Chondrocyte (in vitro differentiated cells): ENCODE measurements at regions not wholly inside any gene's neighbourhood (a gene's known extent, or its start where the extent isn't known, plus 50 kb on each side); places are given as distances from the start of the nearest gene placed in this dataset.

Source experiments
- DNase-seq: peaks from one replicate; pipeline ENCODE4 v3.0.0; 2021; ENCODE audit warnings: mixed read lengths, low spot score
- H3K27ac Mint-ChIP-seq: one replicate; pipeline ENCODE4 v1.8.0; 2021; ENCODE audit warnings: mild to moderate bottlenecking, moderate library complexity, mixed read lengths; ENCODE audit not compliant: unreplicated experiment
- H3K27me3 Mint-ChIP-seq: 2 replicates; pipeline ENCODE4 v1.8.0; 2021; ENCODE audit warnings: low read depth, mixed read lengths
- H3K36me3 Mint-ChIP-seq: 2 replicates; pipeline ENCODE4 v1.8.0; 2021; ENCODE audit warnings: low read depth, mixed read lengths
- H3K4me1 Mint-ChIP-seq: 2 replicates; pipeline ENCODE4 v1.8.0; 2021; ENCODE audit warnings: low read depth, mild to moderate bottlenecking, mixed read lengths
- H3K4me3 Mint-ChIP-seq: one replicate; pipeline ENCODE4 v1.8.0; 2021; ENCODE audit warnings: mild to moderate bottlenecking, moderate library complexity, mixed read lengths; ENCODE audit not compliant: unreplicated experiment
- H3K9me3 Mint-ChIP-seq: 2 replicates; pipeline ENCODE4 v1.8.0; 2021; ENCODE audit warnings: low read depth, mixed read lengths
- CTCF ChIP-seq: fragments of 200-600 bp; sonication (generic); IDR thresholded peaks from 2 replicates; pipeline ENCODE4 v1.5.0; 2021; ENCODE audit warnings: antibody characterized with exemption, mild to moderate bottlenecking, moderate library complexity

DNA sequence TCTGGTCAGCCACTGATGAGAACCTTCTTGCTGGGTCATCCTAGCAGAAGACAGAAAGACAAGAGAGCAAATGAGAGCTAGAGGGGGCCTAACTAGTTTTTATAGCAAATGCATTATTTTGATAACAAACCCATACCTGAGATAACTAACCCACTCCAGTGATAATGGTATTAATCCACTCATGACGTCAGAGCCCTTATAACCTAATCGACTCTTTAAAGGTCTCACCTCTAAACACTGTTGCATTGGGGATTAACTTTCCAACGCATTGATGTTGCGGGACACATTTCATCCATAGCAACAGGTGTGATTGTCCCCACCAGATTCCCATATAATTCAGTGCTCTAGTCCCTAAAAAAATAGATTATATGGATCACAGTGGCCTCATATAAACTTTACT, 312.1 kb downstream of the HTR1B start:
- H3K36me3 Mint-ChIP-seq: no peaks in the 10 kb centered on the region

DNA sequence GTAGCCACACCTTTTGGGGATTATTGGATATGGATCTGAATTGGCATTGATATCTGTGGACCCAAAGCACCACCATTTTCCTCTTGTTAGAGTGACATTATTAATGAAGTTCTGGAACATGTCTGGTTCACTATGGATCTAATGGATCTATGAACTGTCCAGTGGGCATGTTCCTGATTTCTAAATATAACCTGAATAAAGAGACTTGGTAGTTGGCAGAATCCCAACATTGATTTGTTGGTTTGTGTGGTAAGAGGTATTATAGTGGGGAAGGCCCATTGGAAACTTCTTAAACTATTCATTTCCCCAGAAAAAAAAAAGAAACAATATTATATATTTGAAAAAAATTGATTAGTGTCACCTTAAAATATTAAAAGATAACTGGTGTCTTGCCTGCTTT, 312.6 kb downstream of the HTR1B start:
- no peak overlapping the region for H3K27ac Mint-ChIP-seq
- peaks cover 8% of the 10 kb centered on the region for H3K27me3 Mint-ChIP-seq
- H3K36me3 Mint-ChIP-seq: no peaks in the 10 kb centered on the region
- H3K4me3 Mint-ChIP-seq: no peak overlapping the region
- DNase-seq: no peak
- no peak for TF ChIP-seq CTCF
- H3K4me1 Mint-ChIP-seq: no peaks in the 10 kb centered on the region
- peaks cover 2% of the 10 kb centered on the region for H3K9me3 Mint-ChIP-seq

More for the DNA sequence above, 312.1 kb downstream of the HTR1B start:
- Mint-ChIP-seq H3K9me3 (peaks cover 2% of the 10 kb centered on the region), H3K27me3 (peaks cover 10% of the 10 kb centered on the region), H3K27ac (no peak overlapping the region), H3K4me1 (no peaks in the 10 kb centered on the region), H3K4me3 (no peak overlapping the region)
- DNase-seq: no peak
- TF ChIP-seq CTCF: no peak

DNA sequence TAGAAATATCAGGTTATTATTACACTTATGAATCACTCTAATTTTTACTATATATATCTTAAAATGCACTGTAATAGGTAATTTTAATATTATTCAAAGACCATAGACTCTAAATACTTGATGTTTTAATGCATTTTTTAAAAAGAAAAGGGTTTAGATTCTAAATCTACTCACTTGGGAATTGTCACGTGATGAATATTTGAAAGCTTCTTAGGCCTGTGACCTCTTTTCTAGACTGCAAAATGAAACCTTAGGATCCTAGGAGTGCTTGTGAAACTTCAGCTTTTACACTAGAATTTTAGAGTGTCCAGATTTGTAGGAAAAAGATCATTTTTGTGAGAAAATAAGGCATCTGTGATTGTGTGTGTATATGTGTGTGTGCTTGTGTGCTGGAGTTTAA, 318.0 kb downstream of the HTR1B start:
- H3K9me3 Mint-ChIP-seq: no peaks in the 10 kb centered on the region
- H3K4me3 Mint-ChIP-seq: no peak overlapping the region
- no peak overlapping the region for H3K27ac Mint-ChIP-seq
- TF ChIP-seq CTCF: no peak
- no peaks in the 10 kb centered on the region for H3K27me3 Mint-ChIP-seq
- no peaks in the 10 kb centered on the region for H3K36me3 Mint-ChIP-seq
- H3K4me1 Mint-ChIP-seq: no peaks in the 10 kb centered on the region
- DNase-seq: no peak

DNA sequence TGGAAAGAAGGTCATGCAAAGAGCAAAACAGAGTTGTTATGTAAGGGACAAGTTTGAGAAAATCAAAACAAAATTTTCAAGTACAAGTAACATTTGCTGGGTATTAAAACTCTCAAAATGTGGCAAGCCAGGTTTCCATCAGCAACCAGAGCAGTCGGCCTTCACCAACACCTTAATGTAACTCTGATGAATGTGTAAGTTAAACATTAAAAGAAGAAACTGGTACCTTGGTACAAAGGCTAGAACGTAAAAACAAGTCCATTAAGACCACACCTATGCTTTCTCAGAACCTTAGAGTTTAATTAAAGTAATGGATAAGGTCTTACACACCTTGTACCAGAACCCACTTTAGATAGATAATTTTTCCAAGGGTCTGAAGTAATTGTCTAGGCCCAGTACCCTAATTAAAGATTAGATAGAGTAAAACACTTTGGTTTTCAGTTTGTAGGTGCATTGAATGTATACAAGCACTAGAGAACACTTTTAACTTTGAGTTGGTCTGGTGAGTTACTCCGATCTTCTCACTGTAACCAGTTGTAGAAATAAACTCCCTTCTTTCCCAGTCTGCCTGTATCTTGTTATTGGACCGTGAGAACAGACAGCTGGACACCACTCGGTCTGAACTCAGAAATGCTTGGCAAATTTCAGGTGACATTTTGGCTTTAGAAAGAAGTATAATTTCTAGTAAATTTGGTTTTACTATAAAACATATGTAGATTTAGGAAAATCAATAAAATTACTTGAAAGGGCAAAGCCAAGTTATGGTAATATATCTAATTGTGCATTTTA, 319.4 kb downstream of the HTR1B start:
- TF ChIP-seq CTCF: no peak
- Mint-ChIP-seq H3K4me1 (no peaks in the 10 kb centered on the region), H3K27me3 (no peaks in the 10 kb centered on the region), H3K4me3 (no peak overlapping the region), H3K9me3 (no peaks in the 10 kb centered on the region), H3K27ac (no peak overlapping the region), H3K36me3 (no peaks in the 10 kb centered on the region)
- DNase-seq: no peak

- no peak for DNase-seq
- Mint-ChIP-seq H3K4me1 (no peaks in the 10 kb centered on the region), H3K4me3 (no peak overlapping the region), H3K27ac (no peak overlapping the region), H3K9me3 (no peaks in the 10 kb centered on the region), H3K36me3 (no peaks in the 10 kb centered on the region), H3K27me3 (no peaks in the 10 kb centered on the region)
- TF ChIP-seq CTCF: no peak
Observed at GRCh38 chr6:77136086-77136485, 327.2 kb downstream of the HTR1B start.
